OCI-LY1 (cell line): ENCODE measurements at regions not wholly inside any gene's neighbourhood (a gene's known extent, or its start where the extent isn't known, plus 50 kb on each side); places are given as distances from the start of the nearest gene placed in this dataset.

Source experiments
- EZH2 ChIP-seq: fragments of 200-600 bp; sonication (generic), shearing (Covaris generic); IDR thresholded peaks from 2 replicates; pipeline ENCODE4 v1.8.0; 2017; ENCODE audit warnings: borderline replicate concordance, mixed run types, mild to moderate bottlenecking, antibody characterized with exemption, low read length, moderate library complexity, mixed read lengths
- TF ChIP-seq, protein P1 (sequence below): fragments of 200-600 bp; sonication (generic), shearing (Covaris generic); IDR thresholded peaks from 2 replicates; pipeline ENCODE4 v1.5.1; 2017; ENCODE audit warnings: mild to moderate bottlenecking, antibody characterized with exemption, low read length, moderate library complexity, mixed read lengths

GRCh38 chr22:48307931-48308330 is 1519.7 kb downstream of the BRD1 start:
- TF ChIP-seq, protein P1, sequence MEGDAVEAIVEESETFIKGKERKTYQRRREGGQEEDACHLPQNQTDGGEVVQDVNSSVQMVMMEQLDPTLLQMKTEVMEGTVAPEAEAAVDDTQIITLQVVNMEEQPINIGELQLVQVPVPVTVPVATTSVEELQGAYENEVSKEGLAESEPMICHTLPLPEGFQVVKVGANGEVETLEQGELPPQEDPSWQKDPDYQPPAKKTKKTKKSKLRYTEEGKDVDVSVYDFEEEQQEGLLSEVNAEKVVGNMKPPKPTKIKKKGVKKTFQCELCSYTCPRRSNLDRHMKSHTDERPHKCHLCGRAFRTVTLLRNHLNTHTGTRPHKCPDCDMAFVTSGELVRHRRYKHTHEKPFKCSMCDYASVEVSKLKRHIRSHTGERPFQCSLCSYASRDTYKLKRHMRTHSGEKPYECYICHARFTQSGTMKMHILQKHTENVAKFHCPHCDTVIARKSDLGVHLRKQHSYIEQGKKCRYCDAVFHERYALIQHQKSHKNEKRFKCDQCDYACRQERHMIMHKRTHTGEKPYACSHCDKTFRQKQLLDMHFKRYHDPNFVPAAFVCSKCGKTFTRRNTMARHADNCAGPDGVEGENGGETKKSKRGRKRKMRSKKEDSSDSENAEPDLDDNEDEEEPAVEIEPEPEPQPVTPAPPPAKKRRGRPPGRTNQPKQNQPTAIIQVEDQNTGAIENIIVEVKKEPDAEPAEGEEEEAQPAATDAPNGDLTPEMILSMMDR, result no peak
- no peak for TF ChIP-seq EZH2
